Brain microvascular endothelial cell (primary cell): ENCODE measurements at regions not wholly inside any gene's neighbourhood (a gene's known extent, or its start where the extent isn't known, plus 50 kb on each side); places are given as distances from the start of the nearest gene placed in this dataset.
A peak's percentile ranks its signal among the peaks of the same experiment; 100 is the strongest.

Source experiments
- DNase-seq: peaks from one replicate; pipeline ENCODE4 v3.0.0-alpha.2; 2020
- H3K27ac ChIP-seq: fragments of 250-450 bp; sonication (Bioruptor Pico); 2 replicates; pipeline ENCODE4 v1.5.1; 2020; ENCODE audit warnings: mild to moderate bottlenecking, moderate library complexity
- H3K27me3 ChIP-seq: fragments of 250-450 bp; sonication (Bioruptor Pico); replicated peaks from 2 replicates; pipeline ENCODE4 v1.5.1; 2020; ENCODE audit warnings: mild to moderate bottlenecking
- H3K36me3 ChIP-seq: fragments of 250-450 bp; sonication (Bioruptor Pico); replicated peaks from 2 replicates; pipeline ENCODE4 v1.5.1; 2020; ENCODE audit warnings: mild to moderate bottlenecking
- H3K4me3 ChIP-seq: 2 replicates; pipeline ENCODE4 v1.5.1; 2011; ENCODE audit warnings: low read depth, mild to moderate bottlenecking, control low read depth, low read length, moderate library complexity
- in situ Hi-C: cut with HindIII; loops from 2 replicates; pipeline ENCODE4 v1.10.0; 2017; ENCODE audit warnings: low sequenced_read_pairs, low pct_ligation_motif_present
- TF ChIP-seq, protein P1 (sequence below): IDR thresholded peaks from 2 replicates; pipeline ENCODE4 v1.5.1; 2011; ENCODE audit warnings: low read depth, mild to moderate bottlenecking, moderate library complexity, low read length, control low read depth, inconsistent platforms; ENCODE audit errors: missing control alignments

DNA sequence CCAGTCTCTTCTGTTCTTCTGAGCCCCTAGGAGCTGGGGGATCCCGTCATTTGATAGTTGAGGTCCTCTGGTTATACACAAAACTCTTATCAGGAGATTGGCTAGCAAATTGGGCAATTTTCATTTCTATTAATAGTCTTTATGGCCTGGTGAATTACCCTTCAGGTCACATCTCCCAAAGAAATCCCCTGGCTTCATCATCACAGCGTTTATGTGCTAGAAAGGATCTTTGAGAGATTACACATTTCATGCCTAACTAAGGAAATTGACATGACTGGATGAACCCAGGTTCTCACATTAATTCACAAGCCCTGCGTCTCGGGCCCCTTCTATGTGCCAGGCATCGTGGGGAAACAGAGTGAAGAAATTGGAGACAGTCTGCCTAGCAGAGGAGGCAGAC, 227.4 kb upstream of the PROK2 start:
- Histone ChIP-seq H3K4me3 (no peak overlapping the region), H3K27ac (no peak overlapping the region), H3K27me3 (no peaks in the 10 kb centered on the region), H3K36me3 (no peaks in the 10 kb centered on the region)
- TF ChIP-seq, protein P1, sequence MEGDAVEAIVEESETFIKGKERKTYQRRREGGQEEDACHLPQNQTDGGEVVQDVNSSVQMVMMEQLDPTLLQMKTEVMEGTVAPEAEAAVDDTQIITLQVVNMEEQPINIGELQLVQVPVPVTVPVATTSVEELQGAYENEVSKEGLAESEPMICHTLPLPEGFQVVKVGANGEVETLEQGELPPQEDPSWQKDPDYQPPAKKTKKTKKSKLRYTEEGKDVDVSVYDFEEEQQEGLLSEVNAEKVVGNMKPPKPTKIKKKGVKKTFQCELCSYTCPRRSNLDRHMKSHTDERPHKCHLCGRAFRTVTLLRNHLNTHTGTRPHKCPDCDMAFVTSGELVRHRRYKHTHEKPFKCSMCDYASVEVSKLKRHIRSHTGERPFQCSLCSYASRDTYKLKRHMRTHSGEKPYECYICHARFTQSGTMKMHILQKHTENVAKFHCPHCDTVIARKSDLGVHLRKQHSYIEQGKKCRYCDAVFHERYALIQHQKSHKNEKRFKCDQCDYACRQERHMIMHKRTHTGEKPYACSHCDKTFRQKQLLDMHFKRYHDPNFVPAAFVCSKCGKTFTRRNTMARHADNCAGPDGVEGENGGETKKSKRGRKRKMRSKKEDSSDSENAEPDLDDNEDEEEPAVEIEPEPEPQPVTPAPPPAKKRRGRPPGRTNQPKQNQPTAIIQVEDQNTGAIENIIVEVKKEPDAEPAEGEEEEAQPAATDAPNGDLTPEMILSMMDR = no peak
- no peak for DNase-seq
- in situ Hi-C loops = no loop called here

DNA sequence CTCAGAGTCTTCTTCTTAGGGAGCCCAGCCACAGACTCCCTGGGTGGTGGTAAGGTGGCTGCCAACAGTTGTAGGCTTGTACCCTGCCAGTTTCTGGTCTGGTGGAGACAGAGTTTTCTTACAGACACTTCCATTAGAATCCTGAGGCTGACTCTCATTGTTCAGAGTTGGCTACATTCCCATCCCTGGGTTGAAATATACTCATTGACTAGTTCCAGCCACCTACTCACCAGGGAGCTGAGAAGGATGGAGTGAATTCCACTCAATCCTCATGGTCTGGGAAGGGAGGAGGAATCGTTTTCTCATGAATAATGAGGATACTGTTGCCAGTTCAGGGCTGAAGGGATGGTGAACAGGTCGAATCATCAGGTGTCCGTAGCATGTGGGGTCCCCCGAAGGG, 226.5 kb upstream of the PROK2 start:
- peak; percentile 32 for DNase-seq
- no peak overlapping the region for H3K27ac ChIP-seq
- no peaks in the 10 kb centered on the region for H3K27me3 ChIP-seq
- in situ Hi-C loops = no loop called here
- TF ChIP-seq, protein P1 = no peak
- H3K36me3 ChIP-seq = no peaks in the 10 kb centered on the region
- H3K4me3 ChIP-seq = no peak overlapping the region

DNA sequence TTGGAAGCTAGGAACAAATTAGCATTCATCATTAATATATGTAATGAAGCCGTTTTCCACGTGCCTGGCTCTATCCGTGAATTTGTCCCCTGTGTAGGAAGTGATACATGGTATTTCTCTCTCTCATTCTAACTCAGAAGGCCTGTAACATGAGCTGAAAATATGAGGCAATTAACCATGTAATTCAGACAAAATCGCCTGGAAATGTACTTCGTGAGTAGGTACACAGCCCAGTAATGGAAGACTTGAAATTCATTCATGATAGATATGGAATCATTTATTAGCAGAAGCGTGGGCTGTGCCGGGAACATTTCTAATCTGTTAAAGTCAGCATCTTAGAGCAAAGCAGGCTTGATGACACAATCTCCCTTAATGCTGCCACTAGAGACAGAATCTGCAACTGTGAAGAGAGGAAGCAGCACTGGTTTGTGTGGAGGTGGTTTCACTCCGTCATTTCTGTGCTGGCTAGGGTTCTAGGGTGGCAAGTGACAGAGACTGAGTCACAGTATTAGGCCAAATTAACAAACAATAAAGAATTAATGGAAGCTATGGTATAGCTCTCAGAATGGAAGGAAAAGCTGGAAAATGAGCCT, 225.0 kb upstream of the PROK2 start:
- in situ Hi-C loops = no loop called here
- H3K27ac ChIP-seq = no peak overlapping the region
- TF ChIP-seq, protein P1 = peak; percentile 4
- no peaks in the 10 kb centered on the region for H3K36me3 ChIP-seq
- DNase-seq = no peak
- H3K4me3 ChIP-seq = no peak overlapping the region
- no peaks in the 10 kb centered on the region for H3K27me3 ChIP-seq

DNA sequence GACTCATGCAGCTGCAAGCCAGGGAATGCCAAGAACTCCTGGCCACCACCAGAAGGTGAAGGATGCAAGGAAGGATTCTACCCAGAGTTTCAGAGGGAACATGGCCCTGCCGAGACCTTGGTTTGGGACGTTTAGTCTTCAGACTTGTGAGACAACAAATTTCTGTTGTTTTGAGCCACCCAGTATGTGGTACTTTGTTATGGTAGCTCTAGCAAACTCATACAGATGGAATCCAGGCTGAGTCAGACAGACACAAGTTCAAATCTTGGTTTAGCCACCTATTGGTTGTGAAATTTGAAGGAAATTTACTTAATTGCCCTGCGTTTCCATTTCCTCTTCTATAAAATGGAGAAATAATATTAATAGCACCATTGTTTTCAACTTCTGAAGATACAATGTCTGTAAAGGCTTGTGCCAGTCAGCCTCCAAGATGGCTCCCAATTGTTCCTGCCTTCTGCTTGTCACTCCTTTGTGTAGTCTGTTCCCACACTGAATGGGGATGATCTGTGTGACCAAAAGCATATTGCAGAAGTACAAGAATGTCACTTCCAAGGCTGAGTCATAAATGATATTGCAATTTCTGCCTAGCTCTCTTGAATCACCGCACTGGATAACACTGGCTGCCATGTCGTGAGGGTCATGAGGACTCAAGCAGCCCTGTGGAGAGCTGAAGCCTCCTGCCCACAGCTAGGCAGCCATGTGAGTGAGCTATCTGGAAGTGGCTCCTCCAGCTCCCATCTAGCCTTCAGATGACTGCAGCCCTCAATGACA, 223.5 kb upstream of the PROK2 start:
- H3K36me3 ChIP-seq = no peaks in the 10 kb centered on the region
- TF ChIP-seq, protein P1 = no peak
- peak; percentile 31 for DNase-seq
- in situ Hi-C loops = no loop called here
- H3K27me3 ChIP-seq = no peaks in the 10 kb centered on the region
- no peak overlapping the region for H3K27ac ChIP-seq
- no peak overlapping the region for H3K4me3 ChIP-seq

DNA sequence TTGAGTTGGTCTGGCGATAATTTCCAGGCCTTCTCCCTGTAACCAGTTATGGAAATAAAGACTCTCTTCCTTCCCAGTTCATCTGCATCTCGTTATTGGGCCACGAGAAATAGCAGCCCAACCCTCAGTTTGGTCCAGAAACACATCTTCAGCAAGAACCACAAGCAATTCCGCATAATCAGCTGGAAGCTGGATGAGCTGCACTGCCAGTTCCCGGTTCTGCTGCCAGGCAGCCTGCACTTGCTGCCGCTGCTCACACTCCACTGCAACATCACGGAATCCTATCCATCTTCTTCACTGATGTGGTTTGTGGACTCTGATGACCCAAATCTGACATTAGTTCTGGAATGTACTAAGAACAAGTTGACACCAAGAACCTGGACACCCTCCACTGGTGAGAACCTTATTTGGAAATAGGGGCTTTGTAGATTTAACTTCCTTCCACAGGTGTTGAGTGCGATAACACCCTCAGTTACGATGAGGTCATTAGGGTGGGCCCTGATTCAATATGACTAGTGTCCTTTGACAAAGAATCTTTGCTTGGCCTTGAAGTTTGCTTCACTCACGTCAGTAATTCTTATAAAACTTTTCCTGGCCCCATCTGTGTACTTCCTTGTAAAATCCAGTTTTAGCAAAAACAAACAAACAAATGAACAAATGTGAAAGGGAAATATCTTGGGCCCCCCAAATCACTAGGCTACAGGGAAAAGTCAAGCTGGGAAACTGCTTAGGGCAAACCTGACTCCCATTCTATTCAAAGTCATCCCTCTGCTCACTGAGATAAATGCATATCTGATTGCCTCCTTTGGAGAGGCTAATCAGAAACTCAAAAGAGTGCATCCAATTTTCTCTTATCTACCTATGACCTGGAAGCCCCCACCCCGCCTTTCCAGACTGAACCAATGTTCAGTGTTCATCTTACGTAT, 221.9 kb upstream of the PROK2 start:
- TF ChIP-seq, protein P1 = no peak
- no peak for DNase-seq
- in situ Hi-C loops = no loop called here
- H3K27ac ChIP-seq = no peak overlapping the region
- H3K27me3 ChIP-seq = no peaks in the 10 kb centered on the region
- H3K36me3 ChIP-seq = no peaks in the 10 kb centered on the region
- no peak overlapping the region for H3K4me3 ChIP-seq
